H1 (cell line): ENCODE measurements at regions not wholly inside any gene's neighbourhood (a gene's known extent, or its start where the extent isn't known, plus 50 kb on each side); places are given as distances from the start of the nearest gene placed in this dataset.

ENCODE experiments used
- CTCF ChIA-PET: fragments of 300-600 bp; sonication (Branson Sonifier 250); formaldehyde crosslinking; loops from one replicate; lab custom pipeline; 2021; ENCODE audit not compliant: partially characterized antibody; lab: Charles Lee
- POLR2A ChIA-PET: fragments of 300-600 bp; sonication (Branson Sonifier 250); formaldehyde crosslinking; loops from one replicate; lab custom pipeline; 2021; ENCODE audit warnings: inconsistent platforms; ENCODE audit not compliant: partially characterized antibody; lab: Charles Lee
- DNase-seq, 2 experiments: peaks; one replicate each; pipeline versions ENCODE4 v3.0.0 to v3.0.0-alpha.2; 2010 to 2022; ENCODE audit warnings: low spot score in 2 of 2, low read depth in 1 of 2, mixed read lengths in 1 of 2
- FAIRE-seq: peaks from 2 replicates; lab custom pipeline; 2011; peaks lifted over from hg19 to GRCh38; lab: Jason Lieb, UNC
- H2AFZ ChIP-seq: 2 replicates; pipeline ENCODE4 v1.8.1; 2012; ENCODE audit warnings: low read length, inconsistent platforms
- H2AK5ac ChIP-seq: 2 replicates; pipeline ENCODE4 v1.6.1; 2013; ENCODE audit warnings: low read depth, low read length
- H2BK120ac ChIP-seq: replicated peaks from 2 replicates; pipeline ENCODE3; 2013; ENCODE audit warnings: low read depth, low read length, inconsistent platforms
- H2BK12ac ChIP-seq: 2 replicates; pipeline ENCODE4 v1.6.1; 2013; ENCODE audit warnings: low read depth, low read length
- H2BK15ac ChIP-seq: 2 replicates; pipeline ENCODE4 v1.6.1; 2013; ENCODE audit warnings: low read length
- H2BK20ac ChIP-seq: 2 replicates; pipeline ENCODE4 v1.6.1; 2013; ENCODE audit warnings: low read length
- H2BK5ac ChIP-seq: 2 replicates; pipeline ENCODE4 v1.6.1; 2013; ENCODE audit warnings: low read depth, low read length
- H3K14ac ChIP-seq: 2 replicates; pipeline ENCODE4 v1.6.1; 2013; ENCODE audit warnings: inconsistent platforms; ENCODE audit not compliant: insufficient read length
- H3K18ac ChIP-seq: 2 replicates; pipeline ENCODE4 v1.6.1; 2013; ENCODE audit warnings: low read length; ENCODE audit errors: extremely low read depth
- H3K23ac ChIP-seq: 2 replicates; pipeline ENCODE4 v1.6.1; 2013; ENCODE audit warnings: inconsistent platforms; ENCODE audit not compliant: insufficient read length
- H3K23me2 ChIP-seq: 2 replicates; pipeline ENCODE4 v1.6.1; 2013; ENCODE audit warnings: low read depth, low read length
- H3K27ac ChIP-seq: 2 replicates; pipeline ENCODE4 v1.6.1; 2011; ENCODE audit warnings: low read depth, low read length, inconsistent platforms
- H3K27me3 ChIP-seq, 4 experiments: replicated peaks in 1 of 4; 1 replicate in 1 of 4; 2 replicates in 3 of 4; pipeline versions ENCODE4 v1.6.1 to v1.8.1; 2011 to 2013; ENCODE audit warnings: low read length in 3 of 4, mild to moderate bottlenecking in 3 of 4, inconsistent platforms in 2 of 4, mixed read lengths in 2 of 4, moderate library complexity in 1 of 4; ENCODE audit not compliant: control insufficient read depth in 3 of 4, insufficient read depth in 3 of 4; ENCODE audit errors: extremely low read depth in 1 of 4
- H3K36me3 ChIP-seq, 4 experiments: 2 replicates each; pipeline versions ENCODE4 v1.6.1 to v1.8.1; 2011 to 2013; ENCODE audit warnings: mild to moderate bottlenecking in 4 of 4, low read length in 3 of 4, moderate library complexity in 2 of 4, control low read depth in 1 of 4, inconsistent platforms in 1 of 4; ENCODE audit not compliant: insufficient read depth in 4 of 4, control insufficient read depth in 2 of 4
- H3K4ac ChIP-seq: replicated peaks from 2 replicates; pipeline ENCODE3; 2013; ENCODE audit warnings: low read length, low read depth, mixed read lengths, inconsistent platforms; ENCODE audit not compliant: insufficient read length
- H3K4me1 ChIP-seq, 4 experiments: replicated peaks in 1 of 4; 1 replicate in 1 of 4; 2 replicates in 3 of 4; pipeline versions ENCODE4 v1.6.1 to v1.8.1; 2011 to 2013; ENCODE audit warnings: low read length in 3 of 4, inconsistent platforms in 2 of 4, mixed read lengths in 1 of 4; ENCODE audit not compliant: insufficient read depth in 4 of 4, control insufficient read depth in 3 of 4
- H3K4me2 ChIP-seq, 2 experiments: 2 replicates each; pipeline versions ENCODE4 v1.6.1 to v1.8.1; 2011 to 2013; ENCODE audit warnings: low read depth in 2 of 2, low read length in 2 of 2, control low read depth in 1 of 2, inconsistent platforms in 1 of 2, mild to moderate bottlenecking in 1 of 2; ENCODE audit not compliant: insufficient read depth in 1 of 2
- H3K4me3 ChIP-seq, 4 experiments: fragments of 200-600, 300-600 bp in 1 of 4; sonication (generic), shearing (Covaris generic), sonication (Bioruptor Twin) in 1 of 4; 2 replicates each; pipeline versions ENCODE4 v1.5.1 to v1.8.1; 2011 to 2016; ENCODE audit warnings: low read length in 4 of 4, low read depth in 3 of 4, control low read depth in 2 of 4, inconsistent platforms in 2 of 4, mild to moderate bottlenecking in 2 of 4, mixed read lengths in 1 of 4, moderate library complexity in 1 of 4; ENCODE audit not compliant: insufficient read depth in 2 of 4; ENCODE audit errors: extremely low read depth in 1 of 4
- H3K56ac ChIP-seq: replicated peaks from 2 replicates; pipeline ENCODE3; 2013; ENCODE audit warnings: low read depth, mild to moderate bottlenecking, mixed read lengths, low read length, inconsistent platforms; ENCODE audit not compliant: insufficient read length
- H3K79me1 ChIP-seq: 2 replicates; pipeline ENCODE4 v1.6.1; 2013; ENCODE audit warnings: low read depth, low read length, control low read depth
- H3K79me2 ChIP-seq, 2 experiments: 2 replicates each; pipeline versions ENCODE4 v1.6.1 to v1.8.1; 2012 to 2013; ENCODE audit warnings: low read length in 2 of 2, mild to moderate bottlenecking in 2 of 2, inconsistent platforms in 1 of 2; ENCODE audit not compliant: insufficient read depth in 2 of 2, control insufficient read depth in 1 of 2
- H3K9ac ChIP-seq, 4 experiments: replicated peaks in 1 of 4; 1 replicate in 1 of 4; 2 replicates in 3 of 4; pipeline versions ENCODE4 v1.6.1 to v1.8.1; 2011 to 2013; ENCODE audit warnings: low read depth in 3 of 4, low read length in 3 of 4, control low read depth in 2 of 4, mild to moderate bottlenecking in 2 of 4, moderate library complexity in 2 of 4, inconsistent platforms in 1 of 4; ENCODE audit errors: extremely low read depth in 1 of 4
- H3K9me3 ChIP-seq, 2 experiments: 2 replicates each; pipeline versions ENCODE4 v1.6.1 to v1.8.1; 2012 to 2013; ENCODE audit warnings: mild to moderate bottlenecking in 2 of 2, moderate library complexity in 2 of 2, control low read depth in 1 of 2, inconsistent platforms in 1 of 2, low read depth in 1 of 2, low read length in 1 of 2, mixed read lengths in 1 of 2; ENCODE audit not compliant: insufficient read depth in 2 of 2
- H4K20me1 ChIP-seq, 2 experiments: replicated peaks in 1 of 2; 2 replicates each; pipeline versions ENCODE3 to v1.8.1; 2011 to 2013; ENCODE audit warnings: inconsistent platforms in 2 of 2, low read length in 2 of 2, mild to moderate bottlenecking in 1 of 2; ENCODE audit not compliant: insufficient read depth in 2 of 2, control insufficient read depth in 1 of 2
- H4K5ac ChIP-seq: 2 replicates; pipeline ENCODE4 v1.6.1; 2013; ENCODE audit warnings: low read length, low read depth, mixed read lengths, inconsistent platforms; ENCODE audit not compliant: insufficient read length
- H4K8ac ChIP-seq: 2 replicates; pipeline ENCODE4 v1.8.0; 2013; ENCODE audit warnings: mild to moderate bottlenecking, moderate library complexity, low read length, inconsistent platforms; ENCODE audit not compliant: insufficient read depth; ENCODE audit errors: extremely low read depth
- H4K91ac ChIP-seq: replicated peaks from 2 replicates; pipeline ENCODE3; 2013; ENCODE audit warnings: low read length, mixed read lengths, inconsistent platforms; ENCODE audit not compliant: insufficient read length
- FOSL1 ChIP-seq: IDR thresholded peaks from 2 replicates; pipeline ENCODE4 v1.6.1; 2011; ENCODE audit warnings: mild to moderate bottlenecking, low read depth, low read length, moderate library complexity; ENCODE audit not compliant: insufficient read depth
- WGBS, 2 experiments: shearing (Covaris generic) in 1 of 2; methylation state at CpG; one replicate each; pipeline versions ENCODE4 v1.1.6 to v1.1.7; 2013 to 2015; ENCODE audit warnings: low lambda C conversion rate in 2 of 2, mixed read lengths in 2 of 2, inconsistent platforms in 1 of 2, low coverage in 1 of 2, missing lambda C conversion rate in 1 of 2; ENCODE audit not compliant: insufficient replicate concordance in 2 of 2, insufficient coverage in 1 of 2, insufficient read length in 1 of 2; ENCODE audit errors: extremely low coverage in 1 of 2, missing lambda C conversion rate in 1 of 2; 5-methylcytosine and 5-hydroxymethylcytosine counted together

DNA sequence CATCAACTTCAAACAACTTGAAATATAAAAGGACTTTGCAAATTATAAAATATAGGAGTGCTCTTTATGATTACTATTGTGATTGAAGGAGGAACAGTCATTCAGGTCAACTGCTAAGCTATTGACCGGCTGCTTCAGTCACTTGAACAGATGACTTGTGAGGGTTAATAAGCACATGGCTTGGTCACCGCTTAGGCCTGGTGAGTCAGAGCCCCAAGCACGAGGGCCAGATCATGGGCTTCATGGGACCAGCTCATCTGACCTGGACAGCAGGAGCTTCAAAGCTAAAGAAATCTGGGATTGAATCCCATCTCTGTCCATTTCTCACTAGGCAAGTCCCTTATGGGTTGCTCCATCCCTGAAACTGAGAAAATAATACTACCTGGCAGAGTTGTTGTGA, 60.4 kb upstream of the ADO start:
- H2AK5ac ChIP-seq: no peak overlapping the region
- H4K5ac ChIP-seq: no peak overlapping the region
- no peak overlapping the region for H4K8ac ChIP-seq
- H3K9ac ChIP-seq: no peak overlapping the region
- no peaks in the 10 kb centered on the region for H3K9me3 ChIP-seq
- no peak overlapping the region for H2BK120ac ChIP-seq
- WGBS, 2 experiments: 97% methylated on average over 3 of the region's 3 CpGs; no CpG with 5 or more reads in 1 of the 2 experiments
- no peaks in the 10 kb centered on the region for H3K4me1 ChIP-seq
- no peak overlapping the region for H2BK5ac ChIP-seq
- no peak overlapping the region for H2BK12ac ChIP-seq
- H4K91ac ChIP-seq: no peak overlapping the region
- no peak overlapping the region for H3K23ac ChIP-seq
- H3K23me2 ChIP-seq: no peaks in the 10 kb centered on the region
- no peak overlapping the region for H3K4me3 ChIP-seq
- H2AFZ ChIP-seq: no peak overlapping the region
- DNase-seq (no peak), FAIRE-seq (no peak)
- H3K14ac ChIP-seq: no peak overlapping the region
- H2BK20ac ChIP-seq: no peak overlapping the region
- H3K4me2 ChIP-seq: no peak overlapping the region
- no peak overlapping the region for H2BK15ac ChIP-seq
- H3K79me1 ChIP-seq: no peaks in the 10 kb centered on the region
- H4K20me1 ChIP-seq: no peaks in the 10 kb centered on the region
- no peak overlapping the region for H3K4ac ChIP-seq
- H3K18ac ChIP-seq: no peak overlapping the region
- no peaks in the 10 kb centered on the region for H3K36me3 ChIP-seq
- POLR2A ChIA-PET: no interaction called here
- H3K56ac ChIP-seq: no peak overlapping the region
- H3K79me2 ChIP-seq: no peaks in the 10 kb centered on the region
- H3K27ac ChIP-seq: no peak overlapping the region
- no peaks in the 10 kb centered on the region for H3K27me3 ChIP-seq
- CTCF ChIA-PET: interaction anchor here (1.3 kb wide), 1 partner anchor 8 kb away, joined by 4 read pairs; no protein-coding TSS in a partner anchor
- no peak for TF ChIP-seq FOSL1
